ENCODE measurements at regions not wholly inside any gene's neighbourhood (a gene's known extent, or its start where the extent isn't known, plus 50 kb on each side); places are given as distances from the start of the nearest gene placed in this dataset.

GRCh38 chr4:34633241-34633640 lies 1611.1 kb downstream of the ARAP2 start:
- Mint-ChIP-seq H3K4me1 (ENCODE audit: unreplicated experiment) (no peaks in the 10 kb centered on the region), H3K27me3 (no peaks in the 10 kb centered on the region), H3K27ac (no peak overlapping the region), H3K9me3 (peaks cover 13% of the 10 kb centered on the region), H3K36me3 (no peaks in the 10 kb centered on the region), H3K4me3 (no peak overlapping the region)
- no peak for TF ChIP-seq CTCF (conservative IDR thresholded peaks at IDR 0.05)
- DNase-seq (ENCODE audit: extremely low spot score, unreplicated experiment) = no peak

GRCh38 chr4:34636623-34637022 lies 1607.7 kb downstream of the ARAP2 start:
- Mint-ChIP-seq H3K4me3 (no peak overlapping the region), H3K4me1 (ENCODE audit: unreplicated experiment) (no peaks in the 10 kb centered on the region), H3K9me3 (peaks cover 11% of the 10 kb centered on the region), H3K36me3 (no peaks in the 10 kb centered on the region), H3K27me3 (no peaks in the 10 kb centered on the region), H3K27ac (no peak overlapping the region)
- no peak for TF ChIP-seq CTCF (conservative IDR thresholded peaks at IDR 0.05)
- no peak for DNase-seq (ENCODE audit: extremely low spot score, unreplicated experiment)

GRCh38 chr4:34643476-34643875 lies 1600.8 kb downstream of the ARAP2 start:
- Mint-ChIP-seq H3K27me3 (no peaks in the 10 kb centered on the region), H3K36me3 (no peaks in the 10 kb centered on the region), H3K4me1 (ENCODE audit: unreplicated experiment) (no peaks in the 10 kb centered on the region), H3K4me3 (no peak overlapping the region), H3K27ac (no peak overlapping the region), H3K9me3 (peaks cover 6% of the 10 kb centered on the region)
- no peak for TF ChIP-seq CTCF (conservative IDR thresholded peaks at IDR 0.05)
- DNase-seq (ENCODE audit: extremely low spot score, unreplicated experiment) = no peak

- H3K4me3 Mint-ChIP-seq = no peak overlapping the region
- H3K4me1 Mint-ChIP-seq (ENCODE audit: unreplicated experiment) = no peaks in the 10 kb centered on the region
- peaks cover 6% of the 10 kb centered on the region for H3K9me3 Mint-ChIP-seq
- no peak for DNase-seq (ENCODE audit: extremely low spot score, unreplicated experiment)
- no peaks in the 10 kb centered on the region for H3K36me3 Mint-ChIP-seq
- no peak for TF ChIP-seq CTCF (conservative IDR thresholded peaks at IDR 0.05)
- H3K27me3 Mint-ChIP-seq = no peaks in the 10 kb centered on the region
- H3K27ac Mint-ChIP-seq = no peak overlapping the region
Measured at GRCh38 chr4:34644579-34645115, 1599.7 kb downstream of the ARAP2 start.

- TF ChIP-seq CTCF (conservative IDR thresholded peaks at IDR 0.05) = no peak
- no peaks in the 10 kb centered on the region for H3K27me3 Mint-ChIP-seq
- H3K27ac Mint-ChIP-seq = no peak overlapping the region
- no peaks in the 10 kb centered on the region for H3K36me3 Mint-ChIP-seq
- no peaks in the 10 kb centered on the region for H3K4me1 Mint-ChIP-seq (ENCODE audit: unreplicated experiment)
- H3K9me3 Mint-ChIP-seq = no peaks in the 10 kb centered on the region
- H3K4me3 Mint-ChIP-seq = no peak overlapping the region
- DNase-seq (ENCODE audit: extremely low spot score, unreplicated experiment) = no peak
Measured at GRCh38 chr4:34649716-34650115, 1594.6 kb downstream of the ARAP2 start.

- H3K4me3 Mint-ChIP-seq = no peak overlapping the region
- H3K9me3 Mint-ChIP-seq = no peaks in the 10 kb centered on the region
- no peaks in the 10 kb centered on the region for H3K4me1 Mint-ChIP-seq (ENCODE audit: unreplicated experiment)
- H3K27me3 Mint-ChIP-seq = no peaks in the 10 kb centered on the region
- no peak for TF ChIP-seq CTCF (conservative IDR thresholded peaks at IDR 0.05)
- no peaks in the 10 kb centered on the region for H3K36me3 Mint-ChIP-seq
- DNase-seq (ENCODE audit: extremely low spot score, unreplicated experiment) = no peak
- H3K27ac Mint-ChIP-seq = no peak overlapping the region
Measured at GRCh38 chr4:34664051-34664450, 1580.3 kb downstream of the ARAP2 start.

Data from type B pancreatic cell (in vitro differentiated cells).